A549 (cell line): ENCODE measurements at regions not wholly inside any gene's neighbourhood (a gene's known extent, or its start where the extent isn't known, plus 50 kb on each side); places are given as distances from the start of the nearest gene placed in this dataset.

Experiments used
- EP300 ChIP-seq, 2 experiments: fragments of >200 bp; sonication (Bioruptor Twin); formaldehyde crosslinking; IDR thresholded peaks; 2 replicates in 1 of 2; 3 replicates in 1 of 2; pipeline ENCODE4 v1.6.1; 2016 to 2017
- PBX3 ChIP-seq: IDR thresholded peaks from 2 replicates; pipeline ENCODE4 v1.6.1; 2012
- POLR2A ChIP-seq: IDR thresholded peaks from 2 replicates; pipeline ENCODE4 v1.6.1; 2012; ENCODE audit warnings: mild to moderate bottlenecking, low read length
- REST ChIP-seq: fragments of 200-600 bp; sonication (generic); IDR thresholded peaks from 2 replicates; pipeline ENCODE4 v1.6.1; 2016; ENCODE audit warnings: antibody characterized with exemption, mild to moderate bottlenecking, moderate library complexity
- USF2 ChIP-seq: fragments of 450-650 bp; IDR thresholded peaks from 2 replicates; pipeline ENCODE4 v1.6.1; 2014; ENCODE audit warnings: antibody characterized with exemption
- TF ChIP-seq, protein P1 (sequence below): fragments of >200 bp; sonication (Bioruptor Twin); formaldehyde crosslinking; IDR thresholded peaks from 3 replicates; pipeline ENCODE4 v1.5.1; 2016
- TF ChIP-seq, protein P2 (sequence below): fragments of 150-350 bp; IDR thresholded peaks from 2 replicates; pipeline ENCODE4 v1.6.1; 2014; ENCODE audit warnings: low read depth, mild to moderate bottlenecking, low read length

DNA sequence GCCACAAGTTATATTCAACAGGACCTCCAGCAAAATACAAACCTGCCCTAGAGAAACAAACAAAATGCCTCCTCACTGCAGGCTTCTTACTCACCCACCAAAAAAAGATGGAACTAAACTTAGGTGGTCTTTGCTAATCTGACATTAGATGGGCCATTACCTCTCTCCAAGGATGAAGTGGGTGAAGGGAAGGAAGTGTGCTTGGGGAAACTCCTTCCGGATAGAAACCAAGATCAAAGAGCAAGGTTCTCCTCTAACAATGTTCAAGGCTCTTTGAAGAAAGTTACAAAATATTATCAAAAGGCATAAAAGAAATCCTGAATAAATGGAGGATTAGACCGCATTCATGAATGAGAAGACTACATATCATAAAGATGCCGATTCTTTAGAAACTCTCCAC, 187.5 kb downstream of the ADSS2 start:
- TF ChIP-seq, protein P1, sequence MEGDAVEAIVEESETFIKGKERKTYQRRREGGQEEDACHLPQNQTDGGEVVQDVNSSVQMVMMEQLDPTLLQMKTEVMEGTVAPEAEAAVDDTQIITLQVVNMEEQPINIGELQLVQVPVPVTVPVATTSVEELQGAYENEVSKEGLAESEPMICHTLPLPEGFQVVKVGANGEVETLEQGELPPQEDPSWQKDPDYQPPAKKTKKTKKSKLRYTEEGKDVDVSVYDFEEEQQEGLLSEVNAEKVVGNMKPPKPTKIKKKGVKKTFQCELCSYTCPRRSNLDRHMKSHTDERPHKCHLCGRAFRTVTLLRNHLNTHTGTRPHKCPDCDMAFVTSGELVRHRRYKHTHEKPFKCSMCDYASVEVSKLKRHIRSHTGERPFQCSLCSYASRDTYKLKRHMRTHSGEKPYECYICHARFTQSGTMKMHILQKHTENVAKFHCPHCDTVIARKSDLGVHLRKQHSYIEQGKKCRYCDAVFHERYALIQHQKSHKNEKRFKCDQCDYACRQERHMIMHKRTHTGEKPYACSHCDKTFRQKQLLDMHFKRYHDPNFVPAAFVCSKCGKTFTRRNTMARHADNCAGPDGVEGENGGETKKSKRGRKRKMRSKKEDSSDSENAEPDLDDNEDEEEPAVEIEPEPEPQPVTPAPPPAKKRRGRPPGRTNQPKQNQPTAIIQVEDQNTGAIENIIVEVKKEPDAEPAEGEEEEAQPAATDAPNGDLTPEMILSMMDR = no peak
- TF ChIP-seq REST (no peak), EP300 (IDR thresholded peaks at IDR 0.05) (no peak), POLR2A (no peak), PBX3 (no peak), USF2 (no peak)
- TF ChIP-seq, protein P2, sequence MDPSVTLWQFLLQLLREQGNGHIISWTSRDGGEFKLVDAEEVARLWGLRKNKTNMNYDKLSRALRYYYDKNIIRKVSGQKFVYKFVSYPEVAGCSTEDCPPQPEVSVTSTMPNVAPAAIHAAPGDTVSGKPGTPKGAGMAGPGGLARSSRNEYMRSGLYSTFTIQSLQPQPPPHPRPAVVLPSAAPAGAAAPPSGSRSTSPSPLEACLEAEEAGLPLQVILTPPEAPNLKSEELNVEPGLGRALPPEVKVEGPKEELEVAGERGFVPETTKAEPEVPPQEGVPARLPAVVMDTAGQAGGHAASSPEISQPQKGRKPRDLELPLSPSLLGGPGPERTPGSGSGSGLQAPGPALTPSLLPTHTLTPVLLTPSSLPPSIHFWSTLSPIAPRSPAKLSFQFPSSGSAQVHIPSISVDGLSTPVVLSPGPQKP = no peak
